AG10803 (cell line): ENCODE measurements at regions not wholly inside any gene's neighbourhood (a gene's known extent, or its start where the extent isn't known, plus 50 kb on each side); places are given as distances from the start of the nearest gene placed in this dataset.
A peak's percentile ranks its signal among the peaks of the same experiment; 100 is the strongest.

ENCODE experiments used
- DNase-seq: peaks from one replicate; pipeline ENCODE4 v3.0.0; 2010; ENCODE audit warnings: low read depth
- H3K4me3 ChIP-seq: 2 replicates; pipeline ENCODE4 v1.5.1; 2011; ENCODE audit warnings: mild to moderate bottlenecking, low read length, control low read depth
- CTCF ChIP-seq: conservative IDR thresholded peaks from 2 replicates; pipeline ENCODE4 v1.5.1; 2011; ENCODE audit warnings: mild to moderate bottlenecking, low read length, control low read depth, inconsistent platforms

DNA sequence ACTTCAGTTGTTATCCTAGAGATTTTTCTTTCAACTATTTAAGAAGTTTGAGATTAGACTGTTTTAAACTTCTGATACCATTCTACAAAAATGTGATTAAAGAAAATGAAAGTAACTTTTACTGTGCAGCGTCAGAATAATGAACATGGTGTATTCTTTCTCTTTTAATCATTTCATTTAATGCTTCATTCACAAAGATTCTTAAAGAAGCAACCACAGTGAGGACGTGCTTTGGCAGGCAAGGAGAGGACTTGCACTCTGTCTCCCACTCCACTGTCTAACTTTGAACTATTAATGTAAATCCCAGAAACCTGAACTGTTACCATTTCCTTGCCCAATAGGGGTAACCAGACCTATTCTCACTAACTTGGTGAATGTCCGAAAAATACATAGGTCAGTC lies 137.0 kb downstream of the KCNRG start:
- no peak for DNase-seq
- no peak for TF ChIP-seq CTCF
- H3K4me3 ChIP-seq = no peak overlapping the region

DNA sequence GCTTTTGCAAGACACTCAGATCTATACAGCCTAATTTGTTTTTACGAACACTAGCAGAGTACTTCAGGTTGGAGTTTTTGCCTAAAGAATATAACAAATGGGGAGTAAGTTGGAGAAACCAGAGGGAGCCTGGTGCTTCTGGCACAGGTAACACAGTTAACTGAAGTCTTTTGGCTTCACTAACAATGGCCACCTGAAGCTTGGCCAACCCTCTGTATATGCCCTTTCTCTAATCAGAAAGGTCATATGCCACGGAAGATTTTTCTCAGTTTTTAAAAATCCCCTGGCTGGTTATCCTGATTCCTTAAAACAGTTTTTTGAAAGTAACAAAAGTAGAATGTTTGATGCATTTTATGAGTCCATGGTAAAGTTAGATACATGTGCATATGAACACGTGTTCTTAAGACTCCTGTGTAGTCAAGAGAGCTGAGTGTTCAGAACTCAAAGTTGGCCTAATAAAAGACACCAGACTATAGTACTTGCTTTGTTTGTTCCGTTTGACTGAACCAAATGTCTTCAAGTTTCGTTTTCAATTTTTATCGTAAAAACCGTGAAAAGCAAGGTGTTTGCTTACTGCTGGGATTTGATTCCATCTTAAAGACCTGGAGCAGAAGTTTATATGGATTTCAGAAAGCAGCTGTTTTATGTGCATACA lies 137.5 kb downstream of the KCNRG start:
- no peak for TF ChIP-seq CTCF
- no peak for DNase-seq
- H3K4me3 ChIP-seq = no peak overlapping the region

- TF ChIP-seq CTCF = no peak
- H3K4me3 ChIP-seq = no peak overlapping the region
- DNase-seq = no peak
Measured at GRCh38 chr13:50153401-50153800, 138.2 kb downstream of the KCNRG start.

DNA sequence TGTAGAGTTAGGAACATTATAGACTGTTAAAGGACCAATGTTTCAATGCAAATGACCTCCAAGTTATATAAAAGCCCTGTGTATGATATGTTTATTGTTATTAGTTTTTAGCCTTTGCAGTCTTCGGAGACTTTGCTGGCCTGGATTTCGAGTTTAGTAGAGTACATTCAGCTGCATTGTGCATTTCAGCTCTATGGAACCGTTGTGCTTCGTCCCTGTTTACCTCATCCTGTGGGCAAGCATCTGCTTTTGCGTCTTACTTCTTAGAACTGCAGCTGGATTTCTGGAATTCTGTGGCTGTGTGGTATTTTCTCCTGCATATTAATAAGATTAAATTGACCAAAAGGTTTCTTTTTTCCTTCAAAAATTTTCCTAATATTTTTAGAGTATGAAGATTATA lies 138.6 kb downstream of the KCNRG start:
- H3K4me3 ChIP-seq = no peak overlapping the region
- TF ChIP-seq CTCF = no peak
- no peak for DNase-seq

DNA sequence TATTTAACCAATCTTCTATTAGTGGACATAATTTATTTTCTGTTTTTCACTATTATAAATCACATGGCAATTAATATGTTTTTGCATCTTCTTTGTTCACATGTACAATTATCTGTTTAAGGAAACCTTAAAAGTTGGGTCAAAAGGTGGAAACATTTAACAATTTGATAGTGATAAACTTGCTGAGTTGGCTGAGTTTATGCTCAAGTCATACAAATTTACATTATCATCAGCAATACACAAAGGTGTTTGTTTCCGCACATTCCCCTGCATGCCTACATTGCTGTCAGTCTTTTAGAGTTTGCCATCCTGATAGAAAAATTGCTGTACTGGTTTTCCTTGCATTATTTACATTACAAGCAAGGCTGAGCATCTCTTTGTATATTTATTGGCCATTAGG lies 139.5 kb downstream of the KCNRG start:
- H3K4me3 ChIP-seq = no peak overlapping the region
- no peak for DNase-seq
- no peak for TF ChIP-seq CTCF

- no peak overlapping the region for H3K4me3 ChIP-seq
- TF ChIP-seq CTCF = no peak
- peak; percentile 53 for DNase-seq
Measured at GRCh38 chr13:50156140-50156539, 140.9 kb downstream of the KCNRG start.

DNA sequence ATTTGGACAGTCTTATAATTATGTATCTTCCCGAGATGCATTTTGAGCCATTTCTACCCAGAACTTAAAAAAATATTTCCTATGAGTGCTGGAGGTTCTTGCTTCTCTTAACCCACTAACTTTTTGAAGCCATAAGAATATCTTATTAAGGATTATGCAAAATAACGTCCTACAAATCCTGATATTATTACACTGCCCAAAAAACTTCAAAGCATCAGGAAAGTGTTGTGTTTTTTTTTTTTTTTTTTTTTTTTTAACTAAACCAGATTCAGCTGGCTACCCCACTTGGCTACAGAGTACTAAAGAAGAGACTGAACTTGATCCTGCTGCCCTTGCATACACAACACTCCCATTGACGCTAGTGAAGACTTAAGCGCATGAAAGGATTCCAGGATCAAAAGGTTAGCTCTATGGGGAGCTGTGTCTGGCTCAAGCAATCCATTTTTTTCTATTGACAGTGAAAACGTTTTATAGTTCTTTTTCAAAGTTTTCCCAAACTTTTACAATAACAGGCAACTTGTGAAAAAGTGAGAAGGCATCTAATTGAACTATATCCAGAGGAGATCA lies 141.4 kb downstream of the KCNRG start:
- DNase-seq = no peak
- no peak overlapping the region for H3K4me3 ChIP-seq
- TF ChIP-seq CTCF = no peak
